ENCODE measurements at regions not wholly inside any gene's neighbourhood (a gene's known extent, or its start where the extent isn't known, plus 50 kb on each side); places are given as distances from the start of the nearest gene placed in this dataset.

- H3K23ac ChIP-seq (ENCODE audit: insufficient read length), result no peak overlapping the region
- POLR2A ChIA-PET (ENCODE audit: partially characterized antibody), result no interaction called here
- TF ChIP-seq ZNF274 (IDR thresholded peaks at IDR 0.05; ENCODE audit: borderline replicate concordance, extremely low read depth, low read length), result peak; percentile 79; the same call in 1 of the 2 replicates
- TF ChIP-seq TAF7 (optimal IDR thresholded peaks at IDR 0.05; ENCODE audit: borderline replicate concordance, low read depth, low read length), result no peak
- no peak overlapping the region for H3K4ac ChIP-seq (replicated peaks; ENCODE audit: insufficient read length, low read depth, low read length)
- no peak overlapping the region for H4K91ac ChIP-seq (replicated peaks; ENCODE audit: insufficient read length, low read length)
- no peak overlapping the region for H3K27ac ChIP-seq (ENCODE audit: low read depth, low read length)
- no peak overlapping the region for H3K18ac ChIP-seq (ENCODE audit: extremely low read depth, low read length)
- no peak overlapping the region for H2BK20ac ChIP-seq (ENCODE audit: low read length)
- H2BK120ac ChIP-seq (replicated peaks; ENCODE audit: low read depth, low read length), result no peak overlapping the region
- H3K14ac ChIP-seq (ENCODE audit: insufficient read length), result no peak overlapping the region
- no peaks in the 10 kb centered on the region; the same call in 1 of the 2 replicates for H3K23me2 ChIP-seq (ENCODE audit: low read depth, low read length)
- no peak overlapping the region for H3K56ac ChIP-seq (replicated peaks; ENCODE audit: insufficient read length, low read depth, low read length)
- no peaks in the 10 kb centered on the region for H3K4me1 ChIP-seq (replicated peaks in 1 of 4; ENCODE audit: control insufficient read depth in 3 of 4, insufficient read depth in 4 of 4, low read length in 3 of 4)
- DNase-seq (ENCODE audit: low read depth in 1 of 2, low spot score in 2 of 2), result no peak
- no peak overlapping the region for H2BK15ac ChIP-seq (ENCODE audit: low read length)
- H3K79me1 ChIP-seq (ENCODE audit: low read depth, low read length), result peaks cover 7% of the 10 kb centered on the region; the same call in 1 of the 2 replicates
- no peak overlapping the region for H2BK5ac ChIP-seq (ENCODE audit: low read depth, low read length)
- no peak for FAIRE-seq
- H3K36me3 ChIP-seq (ENCODE audit: control insufficient read depth in 2 of 4, insufficient read depth in 4 of 4, low read length in 3 of 4), result peaks cover 88 to 100% (median 99%) of the 10 kb centered on the region in 4 experiments
- H4K5ac ChIP-seq (ENCODE audit: insufficient read length, low read depth, low read length), result no peak overlapping the region
- peak overlapping the region; percentile 41; the same call in 1 of the 2 replicates for H2AK5ac ChIP-seq (ENCODE audit: low read depth, low read length)
- H2BK12ac ChIP-seq (ENCODE audit: low read depth, low read length), result no peak overlapping the region
- H3K79me2 ChIP-seq (ENCODE audit: control insufficient read depth in 1 of 2, insufficient read depth in 2 of 2, low read length in 2 of 2), result peaks cover 0 to 90% of the 10 kb centered on the region in 2 experiments; a peak in 2 of 4 replicates
- H4K20me1 ChIP-seq (replicated peaks in 1 of 2; ENCODE audit: control insufficient read depth in 1 of 2, insufficient read depth in 2 of 2, low read length in 2 of 2), result peaks cover 0 to 2% of the 10 kb centered on the region in 2 experiments
- 97% methylated on average over 23 of the region's 23 CpGs; no CpG with 5 or more reads in 1 of the 2 experiments for WGBS, 2 experiments (ENCODE audit: extremely low coverage in 1 of 2, insufficient coverage in 1 of 2, insufficient read length in 1 of 2, insufficient replicate concordance in 2 of 2, low coverage in 1 of 2, low lambda C conversion rate in 2 of 2, missing lambda C conversion rate in 1 of 2)
- peaks cover 96 to 100% of the 10 kb centered on the region in 2 experiments for H3K9me3 ChIP-seq (ENCODE audit: insufficient read depth in 2 of 2, low read depth in 1 of 2, low read length in 1 of 2)
- no peak overlapping the region for H3K4me3 ChIP-seq (ENCODE audit: extremely low read depth in 1 of 4, insufficient read depth in 2 of 4, low read depth in 3 of 4, low read length in 4 of 4)
- CTCF ChIA-PET (ENCODE audit: partially characterized antibody), result no interaction called here
- peak overlapping the region; percentile 57 for H4K8ac ChIP-seq (ENCODE audit: extremely low read depth, insufficient read depth, low read length)
- H3K4me2 ChIP-seq (ENCODE audit: insufficient read depth in 1 of 2, low read depth in 2 of 2, low read length in 2 of 2), result no peak overlapping the region
- no peak overlapping the region for H3K9ac ChIP-seq (replicated peaks in 1 of 4; ENCODE audit: extremely low read depth in 1 of 4, low read depth in 3 of 4, low read length in 3 of 4)
- no peaks in the 10 kb centered on the region for H3K27me3 ChIP-seq (replicated peaks in 1 of 4; ENCODE audit: control insufficient read depth in 3 of 4, extremely low read depth in 1 of 4, insufficient read depth in 3 of 4, low read length in 3 of 4)
- H2AFZ ChIP-seq (ENCODE audit: low read length), result no peak overlapping the region
Measured at GRCh38 chr15:25061808-25062550, 107.2 kb downstream of the SNRPN start.
